Adrenal gland (tissue), 5 donors: ENCODE measurements at regions not wholly inside any gene's neighbourhood (a gene's known extent, or its start where the extent isn't known, plus 50 kb on each side); places are given as distances from the start of the nearest gene placed in this dataset.

Experiments used
- CTCF ChIP-seq, 6 experiments: fragments of 450-650 bp in 4 of 6; fragments of 200-600 bp in 2 of 6; sonication (generic) in 1 of 6; IDR thresholded peaks; 1 replicate in 5 of 6; 2 replicates in 1 of 6; pipeline versions ENCODE4 v1.5.1 to v1.8.0; 2016 to 2021; ENCODE audit warnings: antibody characterized with exemption in 6 of 6, mild to moderate bottlenecking in 2 of 6, moderate library complexity in 1 of 6
- POLR2A ChIP-seq, 2 donors: fragments of 450-650 bp; IDR thresholded peaks; one replicate each; pipeline ENCODE4 v1.6.1; 2017; ENCODE audit warnings: antibody characterized with exemption in 2 of 2, mild to moderate bottlenecking in 2 of 2, moderate library complexity in 1 of 2
- donor health status: DM: no; HTN: no; CAD: no.

- no peak for TF ChIP-seq CTCF (IDR thresholded peaks at IDR 0.05)
- no peak for TF ChIP-seq POLR2A (IDR thresholded peaks at IDR 0.05)
These were observed 369.3 kb downstream of the FBXW7 start for GRCh38 chr4:152166567-152166966.
